HG03558 (cell line): ENCODE measurements at regions not wholly inside any gene's neighbourhood (a gene's known extent, or its start where the extent isn't known, plus 50 kb on each side); places are given as distances from the start of the nearest gene placed in this dataset.

Source experiments
- ATAC-seq: cut with Tn5 transposase; IDR thresholded peaks from one replicate; pipeline ENCODE4 v1.9.1; 2021; ENCODE audit warnings: moderate number of reproducible peaks; ENCODE audit not compliant: unreplicated experiment; ENCODE audit errors: extremely low read depth

DNA sequence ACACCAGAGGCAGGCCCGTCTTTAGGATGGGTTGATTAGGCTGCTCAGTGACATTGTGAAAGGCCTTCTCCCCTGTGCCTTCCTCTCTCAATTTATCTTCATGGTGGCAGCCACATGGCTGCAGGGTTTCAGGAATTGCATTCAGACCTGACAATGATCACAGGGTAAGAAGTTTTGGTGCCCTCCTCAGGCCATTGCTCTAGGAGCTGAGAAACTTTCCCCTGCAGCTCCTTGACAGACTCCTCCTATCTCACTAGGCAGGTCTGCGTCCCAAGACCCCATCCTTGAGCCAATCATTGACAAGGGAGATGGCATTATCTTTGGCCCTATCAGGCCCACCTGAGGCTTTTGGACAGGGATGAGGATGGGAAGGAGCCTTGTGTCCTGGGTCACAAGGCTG, 57.4 kb upstream of the ANO4 start:
- ATAC-seq, result no peak

DNA sequence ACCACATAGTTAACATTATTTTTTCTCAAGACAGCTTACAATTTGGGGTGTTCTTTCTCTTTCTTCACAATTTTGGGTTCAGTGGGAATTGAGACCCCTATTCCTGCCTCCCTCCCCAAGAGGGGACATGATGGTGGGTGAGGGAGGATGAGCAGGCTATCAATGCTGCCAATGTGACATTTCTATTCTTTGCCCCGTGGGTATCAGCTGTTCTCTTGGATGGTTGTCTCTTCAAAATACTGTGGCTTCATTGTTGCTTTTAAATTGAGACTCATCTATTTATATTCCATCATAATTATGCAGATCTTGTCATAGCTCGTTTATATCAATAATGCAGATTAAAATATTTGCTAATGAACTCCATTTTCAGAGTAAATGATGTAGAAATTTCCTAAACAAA, 56.5 kb upstream of the ANO4 start:
- ATAC-seq, result no peak

DNA sequence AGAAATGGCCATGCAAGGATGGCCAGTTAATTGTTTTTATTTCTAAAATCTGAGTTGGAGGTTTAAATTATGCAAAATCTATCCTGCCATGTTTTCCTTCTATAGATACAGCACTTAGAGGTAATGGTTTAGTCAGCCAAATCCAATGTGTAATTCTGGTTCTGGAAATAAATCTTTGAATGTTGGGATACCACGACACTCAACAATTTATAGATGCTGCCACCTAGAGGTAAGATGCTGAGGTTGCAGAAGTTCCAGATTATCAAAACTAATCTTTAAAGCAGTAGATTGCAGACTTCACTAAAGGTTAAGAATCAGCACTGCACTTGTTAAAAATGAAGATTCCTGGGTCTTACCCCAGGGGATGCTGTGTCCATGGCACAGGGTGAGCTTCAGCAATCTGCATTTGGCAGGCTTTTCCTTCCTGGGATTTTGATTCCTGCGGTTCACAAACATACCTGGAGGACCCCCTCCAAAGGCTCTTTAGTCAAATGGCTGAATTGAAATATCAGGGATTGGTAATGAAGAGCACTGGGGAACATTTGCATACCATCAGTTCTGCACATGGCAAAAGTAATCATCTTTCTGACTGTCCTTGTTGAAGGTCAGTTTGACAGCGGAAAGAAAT, 53.4 kb upstream of the ANO4 start:
- ATAC-seq, result no peak

DNA sequence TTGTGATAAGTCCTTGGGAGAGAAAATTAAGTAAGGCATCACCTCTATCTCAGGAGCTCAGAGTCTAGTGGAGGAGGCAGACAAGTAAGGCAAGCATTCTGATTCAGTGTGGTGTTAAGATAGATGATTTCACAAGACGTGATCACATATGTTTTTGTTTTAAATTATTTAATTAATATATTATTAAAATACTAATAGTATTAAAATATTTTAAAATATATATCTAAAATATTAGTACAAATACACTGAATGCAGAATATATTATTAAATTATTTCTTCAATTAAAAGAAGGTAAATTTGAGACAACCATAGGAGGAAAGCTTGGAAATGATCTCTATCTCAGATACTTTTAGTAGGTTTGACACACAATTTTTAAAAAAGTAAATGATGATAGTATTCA, 51.5 kb upstream of the ANO4 start:
- ATAC-seq, result no peak
